ENCODE measurements at regions not wholly inside any gene's neighbourhood (a gene's known extent, or its start where the extent isn't known, plus 50 kb on each side); places are given as distances from the start of the nearest gene placed in this dataset.

DNA sequence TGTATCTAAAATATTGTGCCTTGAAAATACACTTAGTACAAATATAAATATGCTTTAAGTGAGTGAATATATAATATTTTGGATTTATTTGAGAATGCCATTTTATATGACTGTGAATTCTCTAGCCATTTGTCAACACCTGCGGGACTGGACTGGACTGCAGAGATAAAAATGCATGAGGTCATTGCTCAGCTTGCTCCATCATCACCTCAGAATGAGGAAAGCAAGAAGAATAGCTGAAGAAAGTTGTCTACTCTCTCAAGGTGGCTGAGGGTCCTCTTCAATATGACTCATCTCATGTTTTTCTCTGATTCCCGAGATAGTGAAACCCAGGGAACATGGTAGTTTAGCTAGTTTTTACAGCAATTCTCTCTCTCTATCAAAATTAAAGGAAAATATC lies 732.5 kb upstream of the AGA start:
- POLR2A ChIA-PET, result no interaction called here
- BruUV-seq (replicated peaks), result no TSS peak

More for the DNA sequence above, 732.5 kb upstream of the AGA start:
- H3K4me2 ChIP-seq (ENCODE audit: control insufficient read depth, insufficient read depth), result no peak overlapping the region
- H3K9me3 ChIP-seq (replicated peaks; ENCODE audit: control insufficient read depth, insufficient read depth, low read length), result no peaks in the 10 kb centered on the region
- intact Hi-C loops (cut with micrococcal nuclease; ENCODE audit: unreplicated experiment) (no loop called here), in situ Hi-C loops (cut with MboI) (no loop called here)
- WGBS (ENCODE audit: insufficient coverage, insufficient replicate concordance, low lambda C conversion rate, missing lambda C conversion rate), result 16% methylated on average over 2 of the region's 2 CpGs
- no peak overlapping the region for H3K9ac ChIP-seq (ENCODE audit: control insufficient read depth, insufficient read depth, low read length)
- no peak overlapping the region for H3K27ac ChIP-seq (ENCODE audit: control insufficient read depth, insufficient read depth)
- H3K4me1 ChIP-seq (ENCODE audit: control insufficient read depth, insufficient read depth, low read length), result no peaks in the 10 kb centered on the region
- no peaks in the 10 kb centered on the region for H3K27me3 ChIP-seq (replicated peaks in 1 of 2; ENCODE audit: control insufficient read depth in 2 of 2, insufficient read depth in 2 of 2, low read length in 1 of 2)
- DNase-seq (ENCODE audit: low read depth, low spot score) (no peak), FAIRE-seq (no peak), ATAC-seq (no peak)
- no peak overlapping the region for H2AFZ ChIP-seq (ENCODE audit: control insufficient read depth, low read depth, low read length)
- no peak overlapping the region for H3K4me3 ChIP-seq
- TF ChIP-seq, protein P1, sequence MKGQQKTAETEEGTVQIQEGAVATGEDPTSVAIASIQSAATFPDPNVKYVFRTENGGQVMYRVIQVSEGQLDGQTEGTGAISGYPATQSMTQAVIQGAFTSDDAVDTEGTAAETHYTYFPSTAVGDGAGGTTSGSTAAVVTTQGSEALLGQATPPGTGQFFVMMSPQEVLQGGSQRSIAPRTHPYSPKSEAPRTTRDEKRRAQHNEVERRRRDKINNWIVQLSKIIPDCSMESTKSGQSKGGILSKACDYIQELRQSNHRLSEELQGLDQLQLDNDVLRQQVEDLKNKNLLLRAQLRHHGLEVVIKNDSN (IDR thresholded peaks at IDR 0.05; ENCODE audit: borderline replicate concordance, extremely low read length, insufficient read depth, low read depth, low read length), result no peak
- TF ChIP-seq SMAD1 (IDR thresholded peaks at IDR 0.05; ENCODE audit: low read depth, partially characterized antibody) (no peak), PAX8 (IDR thresholded peaks at IDR 0.05) (no peak), ZBED1 (IDR thresholded peaks at IDR 0.05; ENCODE audit: borderline replicate concordance) (no peak), EZH2 (IDR thresholded peaks at IDR 0.05; ENCODE audit: borderline replicate concordance, control insufficient read depth, low read depth, low read length) (no peak), FOS (IDR thresholded peaks at IDR 0.05; ENCODE audit: borderline replicate concordance, extremely low read depth, insufficient read length) (no peak), RELA (IDR thresholded peaks at IDR 0.05; ENCODE audit: borderline replicate concordance, partially characterized antibody) (no peak), EED (IDR thresholded peaks at IDR 0.05; ENCODE audit: low read depth) (no peak), MTA3 (IDR thresholded peaks at IDR 0.05; ENCODE audit: borderline replicate concordance, low read length) (no peak), SPI1 (IDR thresholded peaks at IDR 0.05; ENCODE audit: borderline replicate concordance, insufficient read depth, low read depth, low read length) (no peak)
- TF ChIP-seq, protein P2, sequence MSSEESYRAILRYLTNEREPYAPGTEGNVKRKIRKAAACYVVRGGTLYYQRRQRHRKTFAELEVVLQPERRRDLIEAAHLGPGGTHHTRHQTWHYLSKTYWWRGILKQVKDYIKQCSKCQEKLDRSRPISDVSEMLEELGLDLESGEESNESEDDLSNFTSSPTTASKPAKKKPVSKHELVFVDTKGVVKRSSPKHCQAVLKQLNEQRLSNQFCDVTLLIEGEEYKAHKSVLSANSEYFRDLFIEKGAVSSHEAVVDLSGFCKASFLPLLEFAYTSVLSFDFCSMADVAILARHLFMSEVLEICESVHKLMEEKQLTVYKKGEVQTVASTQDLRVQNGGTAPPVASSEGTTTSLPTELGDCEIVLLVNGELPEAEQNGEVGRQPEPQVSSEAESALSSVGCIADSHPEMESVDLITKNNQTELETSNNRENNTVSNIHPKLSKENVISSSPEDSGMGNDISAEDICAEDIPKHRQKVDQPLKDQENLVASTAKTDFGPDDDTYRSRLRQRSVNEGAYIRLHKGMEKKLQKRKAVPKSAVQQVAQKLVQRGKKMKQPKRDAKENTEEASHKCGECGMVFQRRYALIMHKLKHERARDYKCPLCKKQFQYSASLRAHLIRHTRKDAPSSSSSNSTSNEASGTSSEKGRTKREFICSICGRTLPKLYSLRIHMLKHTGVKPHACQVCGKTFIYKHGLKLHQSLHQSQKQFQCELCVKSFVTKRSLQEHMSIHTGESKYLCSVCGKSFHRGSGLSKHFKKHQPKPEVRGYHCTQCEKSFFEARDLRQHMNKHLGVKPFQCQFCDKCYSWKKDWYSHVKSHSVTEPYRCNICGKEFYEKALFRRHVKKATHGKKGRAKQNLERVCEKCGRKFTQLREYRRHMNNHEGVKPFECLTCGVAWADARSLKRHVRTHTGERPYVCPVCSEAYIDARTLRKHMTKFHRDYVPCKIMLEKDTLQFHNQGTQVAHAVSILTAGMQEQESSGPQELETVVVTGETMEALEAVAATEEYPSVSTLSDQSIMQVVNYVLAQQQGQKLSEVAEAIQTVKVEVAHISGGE (CRISPR knock-in tag; IDR thresholded peaks at IDR 0.05), result no peak
- TF ChIP-seq, protein P3, sequence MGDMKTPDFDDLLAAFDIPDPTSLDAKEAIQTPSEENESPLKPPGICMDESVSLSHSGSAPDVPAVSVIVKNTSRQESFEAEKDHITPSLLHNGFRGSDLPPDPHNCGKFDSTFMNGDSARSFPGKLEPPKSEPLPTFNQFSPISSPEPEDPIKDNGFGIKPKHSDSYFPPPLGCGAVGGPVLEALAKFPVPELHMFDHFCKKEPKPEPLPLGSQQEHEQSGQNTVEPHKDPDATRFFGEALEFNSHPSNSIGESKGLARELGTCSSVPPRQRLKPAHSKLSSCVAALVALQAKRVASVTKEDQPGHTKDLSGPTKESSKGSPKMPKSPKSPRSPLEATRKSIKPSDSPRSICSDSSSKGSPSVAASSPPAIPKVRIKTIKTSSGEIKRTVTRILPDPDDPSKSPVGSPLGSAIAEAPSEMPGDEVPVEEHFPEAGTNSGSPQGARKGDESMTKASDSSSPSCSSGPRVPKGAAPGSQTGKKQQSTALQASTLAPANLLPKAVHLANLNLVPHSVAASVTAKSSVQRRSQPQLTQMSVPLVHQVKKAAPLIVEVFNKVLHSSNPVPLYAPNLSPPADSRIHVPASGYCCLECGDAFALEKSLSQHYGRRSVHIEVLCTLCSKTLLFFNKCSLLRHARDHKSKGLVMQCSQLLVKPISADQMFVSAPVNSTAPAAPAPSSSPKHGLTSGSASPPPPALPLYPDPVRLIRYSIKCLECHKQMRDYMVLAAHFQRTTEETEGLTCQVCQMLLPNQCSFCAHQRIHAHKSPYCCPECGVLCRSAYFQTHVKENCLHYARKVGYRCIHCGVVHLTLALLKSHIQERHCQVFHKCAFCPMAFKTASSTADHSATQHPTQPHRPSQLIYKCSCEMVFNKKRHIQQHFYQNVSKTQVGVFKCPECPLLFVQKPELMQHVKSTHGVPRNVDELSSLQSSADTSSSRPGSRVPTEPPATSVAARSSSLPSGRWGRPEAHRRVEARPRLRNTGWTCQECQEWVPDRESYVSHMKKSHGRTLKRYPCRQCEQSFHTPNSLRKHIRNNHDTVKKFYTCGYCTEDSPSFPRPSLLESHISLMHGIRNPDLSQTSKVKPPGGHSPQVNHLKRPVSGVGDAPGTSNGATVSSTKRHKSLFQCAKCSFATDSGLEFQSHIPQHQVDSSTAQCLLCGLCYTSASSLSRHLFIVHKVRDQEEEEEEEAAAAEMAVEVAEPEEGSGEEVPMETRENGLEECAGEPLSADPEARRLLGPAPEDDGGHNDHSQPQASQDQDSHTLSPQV (IDR thresholded peaks at IDR 0.05), result no peak
- TF ChIP-seq, protein P4, sequence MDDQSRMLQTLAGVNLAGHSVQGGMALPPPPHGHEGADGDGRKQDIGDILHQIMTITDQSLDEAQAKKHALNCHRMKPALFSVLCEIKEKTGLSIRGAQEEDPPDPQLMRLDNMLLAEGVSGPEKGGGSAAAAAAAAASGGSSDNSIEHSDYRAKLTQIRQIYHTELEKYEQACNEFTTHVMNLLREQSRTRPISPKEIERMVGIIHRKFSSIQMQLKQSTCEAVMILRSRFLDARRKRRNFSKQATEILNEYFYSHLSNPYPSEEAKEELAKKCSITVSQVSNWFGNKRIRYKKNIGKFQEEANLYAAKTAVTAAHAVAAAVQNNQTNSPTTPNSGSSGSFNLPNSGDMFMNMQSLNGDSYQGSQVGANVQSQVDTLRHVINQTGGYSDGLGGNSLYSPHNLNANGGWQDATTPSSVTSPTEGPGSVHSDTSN (IDR thresholded peaks at IDR 0.05; ENCODE audit: insufficient replicate concordance, low read depth, low read length), result no peak
- TF ChIP-seq, protein P5, sequence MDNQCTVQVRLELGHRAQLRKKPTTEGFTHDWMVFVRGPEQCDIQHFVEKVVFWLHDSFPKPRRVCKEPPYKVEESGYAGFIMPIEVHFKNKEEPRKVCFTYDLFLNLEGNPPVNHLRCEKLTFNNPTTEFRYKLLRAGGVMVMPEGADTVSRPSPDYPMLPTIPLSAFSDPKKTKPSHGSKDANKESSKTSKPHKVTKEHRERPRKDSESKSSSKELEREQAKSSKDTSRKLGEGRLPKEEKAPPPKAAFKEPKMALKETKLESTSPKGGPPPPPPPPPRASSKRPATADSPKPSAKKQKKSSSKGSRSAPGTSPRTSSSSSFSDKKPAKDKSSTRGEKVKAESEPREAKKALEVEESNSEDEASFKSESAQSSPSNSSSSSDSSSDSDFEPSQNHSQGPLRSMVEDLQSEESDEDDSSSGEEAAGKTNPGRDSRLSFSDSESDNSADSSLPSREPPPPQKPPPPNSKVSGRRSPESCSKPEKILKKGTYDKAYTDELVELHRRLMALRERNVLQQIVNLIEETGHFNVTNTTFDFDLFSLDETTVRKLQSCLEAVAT (IDR thresholded peaks at IDR 0.05), result no peak
- ChIA-PET RAD21 (ENCODE audit: unreplicated experiment) (no interaction called here), SMC1A (ENCODE audit: uncharacterized antibody, unreplicated experiment) (no interaction called here), CTCF (no interaction called here)
- no peaks in the 10 kb centered on the region for H4K20me1 ChIP-seq (ENCODE audit: control insufficient read depth, insufficient read depth)
- H3K79me2 ChIP-seq (ENCODE audit: control insufficient read depth, insufficient read depth, low read length), result no peaks in the 10 kb centered on the region
- no peaks in the 10 kb centered on the region for H3K36me3 ChIP-seq (ENCODE audit: control insufficient read depth in 2 of 2, insufficient read depth in 2 of 2, low read length in 1 of 2)

Measured in GM12878 (cell line).